Endothelial cell of umbilical vein (primary cell): ENCODE measurements at regions not wholly inside any gene's neighbourhood (a gene's known extent, or its start where the extent isn't known, plus 50 kb on each side); places are given as distances from the start of the nearest gene placed in this dataset.

Experiments
- BruUV-seq: library from RNA; stranded (reverse); fragments of 400-500 nt; replicated peaks from 2 replicates; lab custom pipeline; 2021; lab: Mats Ljungman, UMichigan
- CTCF ChIA-PET: fragments of 300-600, 350-600 bp; sonication (Branson Sonifier 250); formaldehyde crosslinking; loops from one replicate; lab custom pipeline; 2021; ENCODE audit warnings: antibody characterized with exemption, inconsistent platforms; lab: Charles Lee
- POLR2A ChIA-PET: fragments of 300-600, 350-600 bp; sonication (Branson Sonifier 250); formaldehyde crosslinking; loops from one replicate; lab custom pipeline; 2021; ENCODE audit warnings: antibody characterized with exemption, inconsistent platforms; lab: Charles Lee
- DNase-seq: peaks from one replicate; pipeline ENCODE4 v3.0.0-alpha.2; 2011; ENCODE audit warnings: low read depth, low spot score
- FAIRE-seq: peaks from 2 replicates; lab custom pipeline; 2011; peaks lifted over from hg19 to GRCh38; lab: Jason Lieb, UNC
- H2AFZ ChIP-seq: 2 replicates; pipeline ENCODE4 v1.6.0; 2012; ENCODE audit warnings: low read depth, low read length, control low read depth, inconsistent platforms
- H3K27ac ChIP-seq: 2 replicates; pipeline ENCODE4 v1.5.1; 2011; ENCODE audit warnings: low read depth, mild to moderate bottlenecking, control low read depth, low read length, moderate library complexity; ENCODE audit not compliant: insufficient read depth
- H3K27me3 ChIP-seq, 2 experiments: 2 replicates each; pipeline versions ENCODE4 v1.6.0 to v1.6.1; 2011; ENCODE audit warnings: low read length in 2 of 2, mixed read lengths in 1 of 2; ENCODE audit not compliant: control insufficient read depth in 2 of 2, insufficient read depth in 2 of 2
- H3K36me3 ChIP-seq, 2 experiments: 2 replicates in 1 of 2; 3 replicates in 1 of 2; pipeline ENCODE4 v1.5.1; 2011; ENCODE audit warnings: low read length in 2 of 2, mild to moderate bottlenecking in 1 of 2, moderate library complexity in 1 of 2; ENCODE audit not compliant: control insufficient read depth in 2 of 2, insufficient read depth in 2 of 2; ENCODE audit errors: extremely low read depth in 1 of 2
- H3K4me1 ChIP-seq: 3 replicates; pipeline ENCODE4 v1.5.1; 2011; ENCODE audit warnings: mild to moderate bottlenecking, low read length; ENCODE audit not compliant: control insufficient read depth, insufficient read depth; ENCODE audit errors: extremely low read depth
- H3K4me2 ChIP-seq: 2 replicates; pipeline ENCODE4 v1.6.1; 2011; ENCODE audit warnings: low read length, control low read depth, mixed read lengths; ENCODE audit not compliant: insufficient read depth
- H3K4me3 ChIP-seq, 3 experiments: fragments of 200-600 bp in 1 of 3; sonication (generic), shearing (Covaris generic) in 1 of 3; replicated peaks in 1 of 3; 2 replicates each; pipeline ENCODE4 v1.5.1; 2011 to 2016; ENCODE audit warnings: control low read depth in 3 of 3, low read length in 3 of 3, mild to moderate bottlenecking in 2 of 3, inconsistent platforms in 1 of 3, low read depth in 1 of 3, moderate library complexity in 1 of 3; ENCODE audit not compliant: insufficient read depth in 1 of 3
- H3K79me2 ChIP-seq: 2 replicates; pipeline ENCODE4 v1.6.0; 2012; ENCODE audit warnings: low read length, inconsistent platforms; ENCODE audit not compliant: control insufficient read depth, insufficient read depth
- H3K9ac ChIP-seq: replicated peaks from 2 replicates; pipeline ENCODE3; 2011; ENCODE audit warnings: low read length, control low read depth; ENCODE audit not compliant: insufficient read depth; ENCODE audit errors: extremely low read depth
- H3K9me1 ChIP-seq: replicated peaks from 3 replicates; pipeline ENCODE4 v1.6.0; 2011; ENCODE audit warnings: mild to moderate bottlenecking, low read length; ENCODE audit not compliant: control insufficient read depth, insufficient read depth; ENCODE audit errors: extremely low read depth
- H3K9me3 ChIP-seq: replicated peaks from 2 replicates; pipeline ENCODE4 v1.5.1; 2012; ENCODE audit warnings: low read length, inconsistent platforms; ENCODE audit not compliant: control insufficient read depth, insufficient read depth
- H4K20me1 ChIP-seq: replicated peaks from 2 replicates; pipeline ENCODE3; 2011; ENCODE audit warnings: mild to moderate bottlenecking, low read length; ENCODE audit not compliant: control insufficient read depth, insufficient read depth; ENCODE audit errors: extremely low read depth
- CTCF ChIP-seq, 2 donors: IDR thresholded peaks; 1 replicate in 1 of 2; 2 replicates in 1 of 2; pipeline ENCODE4 v1.5.1; 2011; ENCODE audit warnings: low read length in 2 of 2, mild to moderate bottlenecking in 2 of 2, moderate library complexity in 2 of 2, control low read depth in 1 of 2, inconsistent platforms in 1 of 2, low read depth in 1 of 2; ENCODE audit not compliant: insufficient read depth in 1 of 2; ENCODE audit errors: extremely low read depth in 1 of 2
- EZH2 ChIP-seq: IDR thresholded peaks from 2 replicates; pipeline ENCODE4 v1.6.1; 2012; ENCODE audit warnings: borderline replicate concordance, low read depth, mild to moderate bottlenecking, moderate library complexity, low read length, inconsistent platforms; ENCODE audit not compliant: severe bottlenecking
- FOS ChIP-seq: IDR thresholded peaks from 2 replicates; pipeline ENCODE4 v1.6.1; 2011; ENCODE audit warnings: mild to moderate bottlenecking, low read length, moderate library complexity, borderline replicate concordance; ENCODE audit not compliant: insufficient read depth
- GATA2 ChIP-seq: IDR thresholded peaks from 2 replicates; pipeline ENCODE4 v1.7.0; 2011; ENCODE audit warnings: low read depth, mild to moderate bottlenecking, moderate library complexity, mixed read lengths, low read length; ENCODE audit not compliant: insufficient read length, insufficient read depth
- JUN ChIP-seq: IDR thresholded peaks from 2 replicates; pipeline ENCODE4 v1.6.1; 2011; ENCODE audit warnings: borderline replicate concordance, low read depth; ENCODE audit not compliant: insufficient read length, insufficient read depth
- MAX ChIP-seq: IDR thresholded peaks from 2 replicates; pipeline ENCODE4 v1.6.1; 2011; ENCODE audit not compliant: insufficient read depth, insufficient read length
- MYC ChIP-seq: IDR thresholded peaks from one replicate; pipeline ENCODE4 v1.6.1; 2011; ENCODE audit warnings: mild to moderate bottlenecking, low read depth, low read length
- POLR2A ChIP-seq: IDR thresholded peaks from 2 replicates; pipeline ENCODE4 v1.6.1; 2012; ENCODE audit warnings: low read depth, mild to moderate bottlenecking, control low read depth, low read length
- POLR2AphosphoS5 ChIP-seq: IDR thresholded peaks from 2 replicates; pipeline ENCODE4 v1.6.1; 2012; ENCODE audit warnings: low read depth, mild to moderate bottlenecking, control low read depth, low read length, moderate library complexity; ENCODE audit not compliant: insufficient read depth
- dilution Hi-C: fragments of 300-500 bp; cut with MboI; formaldehyde crosslinking; loops from one replicate; pipeline ENCODE4 v1.15.0; 2019; ENCODE audit warnings: low sequenced_read_pairs; ENCODE audit not compliant: extremely low pct_ligation_motif_present
- intact Hi-C: fragments of 100-400 bp; cut with micrococcal nuclease; formaldehyde crosslinking; loops from one replicate; pipeline ENCODE4 v1.10.0; 2022

GRCh38 chr18:77984178-77984577 lies 734.5 kb downstream of the GALR1 start:
- no peak for DNase-seq
- H3K9ac ChIP-seq, result no peak overlapping the region
- POLR2A ChIA-PET, result no interaction called here
- H3K4me2 ChIP-seq, result no peak overlapping the region
- H3K9me1 ChIP-seq, result no peaks in the 10 kb centered on the region
- TF ChIP-seq EZH2, result no peak
- TF ChIP-seq POLR2A, result no peak
- TF ChIP-seq POLR2AphosphoS5, result no peak
- TF ChIP-seq MAX, result no peak
- TF ChIP-seq FOS, result no peak
- no peak for TF ChIP-seq JUN
- TF ChIP-seq MYC, result no peak
- TF ChIP-seq GATA2, result no peak
- TF ChIP-seq CTCF (IDR thresholded peaks at IDR 0.05; ENCODE audit: extremely low read depth in 1 of 2, insufficient read depth in 1 of 2, low read depth in 1 of 2, low read length in 2 of 2), result no peak
- no peak overlapping the region for H3K27ac ChIP-seq
- no peak for FAIRE-seq
- intact Hi-C loops (no loop called here), dilution Hi-C loops (no loop called here)
- no TSS peak for BruUV-seq
- H3K27me3 ChIP-seq, result no peaks in the 10 kb centered on the region
- CTCF ChIA-PET, result no interaction called here
- H4K20me1 ChIP-seq, result no peaks in the 10 kb centered on the region
- peaks cover 7% of the 10 kb centered on the region for H3K9me3 ChIP-seq
- no peaks in the 10 kb centered on the region for H3K4me1 ChIP-seq
- H2AFZ ChIP-seq, result no peak overlapping the region
- H3K36me3 ChIP-seq, result no peaks in the 10 kb centered on the region
- H3K79me2 ChIP-seq, result no peaks in the 10 kb centered on the region
- no peak overlapping the region for H3K4me3 ChIP-seq
